Keratinocyte (primary cell): ENCODE measurements at regions not wholly inside any gene's neighbourhood (a gene's known extent, or its start where the extent isn't known, plus 50 kb on each side); places are given as distances from the start of the nearest gene placed in this dataset.

ENCODE experiments used
- CTCF ChIP-seq, 3 experiments: IDR thresholded peaks in 1 of 3; conservative IDR thresholded peaks in 1 of 3; optimal IDR thresholded peaks in 1 of 3; 2 replicates in 2 of 3; 3 replicates in 1 of 3; pipeline versions ENCODE3 to v1.5.1; 2011; ENCODE audit warnings: low read length in 3 of 3, mild to moderate bottlenecking in 3 of 3, moderate library complexity in 2 of 3, control low read depth in 1 of 3, inconsistent platforms in 1 of 3; ENCODE audit not compliant: insufficient read depth in 2 of 3; ENCODE audit errors: extremely low read depth in 1 of 3
- EZH2 ChIP-seq: IDR thresholded peaks from one replicate; pipeline ENCODE4 v1.6.1; 2012; ENCODE audit warnings: inconsistent platforms, mild to moderate bottlenecking, low read length, moderate library complexity

GRCh38 chr12:40587970-40588369, 104.3 kb upstream of the CNTN1 start:
- TF ChIP-seq CTCF (optimal IDR thresholded peaks at IDR 0.05 in 1 of 3, IDR thresholded peaks at IDR 0.05 in 1 of 3, conservative IDR thresholded peaks at IDR 0.05 in 1 of 3; ENCODE audit: extremely low read depth in 1 of 3, insufficient read depth in 2 of 3, low read length in 3 of 3) (no peak), EZH2 (no peak)
